ENCODE measurements at regions not wholly inside any gene's neighbourhood (a gene's known extent, or its start where the extent isn't known, plus 50 kb on each side); places are given as distances from the start of the nearest gene placed in this dataset.

DNA sequence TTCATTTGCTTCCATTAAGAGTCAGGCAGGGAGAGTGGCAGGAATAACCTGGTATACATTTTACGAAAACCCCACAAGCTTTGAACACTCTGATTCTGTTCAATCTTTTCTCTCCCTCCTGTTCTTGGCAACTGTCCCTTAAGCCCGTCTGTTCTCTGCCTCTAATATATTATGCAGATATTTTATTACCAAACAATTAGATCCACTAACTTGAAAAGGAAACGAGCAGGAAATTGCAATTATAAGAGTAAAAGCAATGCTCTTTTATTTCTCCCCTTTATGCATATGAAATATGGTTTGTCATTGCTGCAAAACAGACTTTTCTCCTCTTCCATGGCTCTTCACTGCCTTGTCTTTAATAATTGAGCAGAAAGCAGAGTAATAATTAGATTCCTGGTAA is 149.1 kb upstream of the CELF4 start:
- Histone ChIP-seq H2BK15ac (ENCODE audit: low read length) (no peak overlapping the region), H3K9ac (replicated peaks in 1 of 4; ENCODE audit: extremely low read depth in 1 of 4, low read depth in 3 of 4, low read length in 3 of 4) (no peak overlapping the region), H3K27me3 (replicated peaks in 1 of 4; ENCODE audit: control insufficient read depth in 3 of 4, extremely low read depth in 1 of 4, insufficient read depth in 3 of 4, low read length in 3 of 4) (no peaks in the 10 kb centered on the region), H3K36me3 (ENCODE audit: control insufficient read depth in 2 of 4, insufficient read depth in 4 of 4, low read length in 3 of 4) (no peaks in the 10 kb centered on the region), H3K14ac (ENCODE audit: insufficient read length) (no peak overlapping the region), H3K18ac (ENCODE audit: extremely low read depth, low read length) (no peak overlapping the region), H3K23me2 (ENCODE audit: low read depth, low read length) (no peaks in the 10 kb centered on the region), H4K8ac (ENCODE audit: extremely low read depth, insufficient read depth, low read length) (no peak overlapping the region), H3K56ac (replicated peaks; ENCODE audit: insufficient read length, low read depth, low read length) (no peak overlapping the region), H3K23ac (ENCODE audit: insufficient read length) (no peak overlapping the region), H2BK5ac (ENCODE audit: low read depth, low read length) (no peak overlapping the region), H3K27ac (ENCODE audit: low read depth, low read length) (no peak overlapping the region), H3K9me3 (ENCODE audit: insufficient read depth in 2 of 2, low read depth in 1 of 2, low read length in 1 of 2) (no peaks in the 10 kb centered on the region), H4K91ac (replicated peaks; ENCODE audit: insufficient read length, low read length) (no peak overlapping the region), H4K20me1 (replicated peaks in 1 of 2; ENCODE audit: control insufficient read depth in 1 of 2, insufficient read depth in 2 of 2, low read length in 2 of 2) (no peaks in the 10 kb centered on the region), H3K79me2 (ENCODE audit: control insufficient read depth in 1 of 2, insufficient read depth in 2 of 2, low read length in 2 of 2) (no peaks in the 10 kb centered on the region), H2BK20ac (ENCODE audit: low read length) (no peak overlapping the region), H2BK12ac (ENCODE audit: low read depth, low read length) (no peak overlapping the region), H2AFZ (ENCODE audit: low read length) (no peak overlapping the region), H3K79me1 (ENCODE audit: low read depth, low read length) (no peaks in the 10 kb centered on the region), H2BK120ac (replicated peaks; ENCODE audit: low read depth, low read length) (no peak overlapping the region), H3K4me2 (ENCODE audit: insufficient read depth in 1 of 2, low read depth in 2 of 2, low read length in 2 of 2) (no peak overlapping the region), H4K5ac (ENCODE audit: insufficient read length, low read depth, low read length) (no peak overlapping the region), H3K4me1 (replicated peaks in 1 of 4; ENCODE audit: control insufficient read depth in 3 of 4, insufficient read depth in 4 of 4, low read length in 3 of 4) (no peaks in the 10 kb centered on the region; a peak in 1 of 7 replicates), H2AK5ac (ENCODE audit: low read depth, low read length) (no peak overlapping the region), H3K4ac (replicated peaks; ENCODE audit: insufficient read length, low read depth, low read length) (no peak overlapping the region), H3K4me3 (ENCODE audit: extremely low read depth in 1 of 4, insufficient read depth in 2 of 4, low read depth in 3 of 4, low read length in 4 of 4) (no peak overlapping the region)
- WGBS, 2 experiments (ENCODE audit: extremely low coverage in 1 of 2, insufficient coverage in 1 of 2, insufficient read length in 1 of 2, insufficient replicate concordance in 2 of 2, low coverage in 1 of 2, low lambda C conversion rate in 2 of 2, missing lambda C conversion rate in 1 of 2), result 80% methylated on average over 3 of the region's 3 CpGs; no CpG with 5 or more reads in 1 of the 2 experiments
- no peak for DNase-seq (ENCODE audit: low read depth in 1 of 2, low spot score in 2 of 2)
- no peak for FAIRE-seq
- POLR2A ChIA-PET (ENCODE audit: partially characterized antibody), result interaction anchor here (0.9 kb wide), 1 partner anchor 10 kb away, joined by 3 read pairs; no protein-coding TSS in a partner anchor
- CTCF ChIA-PET (ENCODE audit: partially characterized antibody), result interaction anchor here (0.9 to 2.0 kb wide), 2 partner anchors 16 to 31 kb away, joined by 3 to 5 read pairs; no protein-coding TSS in a partner anchor
- TF ChIP-seq SUZ12 (IDR thresholded peaks at IDR 0.05; ENCODE audit: low read length), result no peak
- no peak for TF ChIP-seq FOSL1 (IDR thresholded peaks at IDR 0.05; ENCODE audit: insufficient read depth, low read depth, low read length)
- TF ChIP-seq, protein P1, sequence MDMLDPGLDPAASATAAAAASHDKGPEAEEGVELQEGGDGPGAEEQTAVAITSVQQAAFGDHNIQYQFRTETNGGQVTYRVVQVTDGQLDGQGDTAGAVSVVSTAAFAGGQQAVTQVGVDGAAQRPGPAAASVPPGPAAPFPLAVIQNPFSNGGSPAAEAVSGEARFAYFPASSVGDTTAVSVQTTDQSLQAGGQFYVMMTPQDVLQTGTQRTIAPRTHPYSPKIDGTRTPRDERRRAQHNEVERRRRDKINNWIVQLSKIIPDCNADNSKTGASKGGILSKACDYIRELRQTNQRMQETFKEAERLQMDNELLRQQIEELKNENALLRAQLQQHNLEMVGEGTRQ (IDR thresholded peaks at IDR 0.05; ENCODE audit: low read length), result no peak
- TF ChIP-seq, protein P2, sequence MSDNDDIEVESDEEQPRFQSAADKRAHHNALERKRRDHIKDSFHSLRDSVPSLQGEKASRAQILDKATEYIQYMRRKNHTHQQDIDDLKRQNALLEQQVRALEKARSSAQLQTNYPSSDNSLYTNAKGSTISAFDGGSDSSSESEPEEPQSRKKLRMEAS (IDR thresholded peaks at IDR 0.05), result no peak
- no peak for TF ChIP-seq TAF1 (IDR thresholded peaks at IDR 0.05; ENCODE audit: low read depth, low read length)
- TF ChIP-seq EZH2 (IDR thresholded peaks at IDR 0.05; ENCODE audit: low read depth, low read length, severe bottlenecking), result no peak
- no peak for TF ChIP-seq POLR2A (IDR thresholded peaks at IDR 0.05; ENCODE audit: control extremely low read depth in 1 of 2, low read depth in 2 of 2, low read length in 2 of 2)
- TF ChIP-seq POLR2AphosphoS5 (IDR thresholded peaks at IDR 0.05; ENCODE audit: low read depth, low read length), result no peak
- no peak for TF ChIP-seq PHF8 (conservative IDR thresholded peaks at IDR 0.05; ENCODE audit: low read depth, low read length)
- no peak for TF ChIP-seq SP2 (IDR thresholded peaks at IDR 0.05; ENCODE audit: low read length)
- no peak for TF ChIP-seq JUN (IDR thresholded peaks at IDR 0.05; ENCODE audit: low read depth, low read length)
- no peak for TF ChIP-seq CHD2 (IDR thresholded peaks at IDR 0.05; ENCODE audit: low read length)
- TF ChIP-seq SP4 (IDR thresholded peaks at IDR 0.05; ENCODE audit: low read length), result no peak
- no peak for TF ChIP-seq YY1 (IDR thresholded peaks at IDR 0.05; ENCODE audit: low read depth, low read length)
- TF ChIP-seq SIX5 (IDR thresholded peaks at IDR 0.05; ENCODE audit: low read depth, low read length), result no peak
- no peak for TF ChIP-seq BCL11A (IDR thresholded peaks at IDR 0.05; ENCODE audit: low read depth in 2 of 2, low read length in 2 of 2)

Data from H1 (cell line).